Esophagus squamous epithelium (tissue), 4 donors: ENCODE measurements at regions not wholly inside any gene's neighbourhood (a gene's known extent, or its start where the extent isn't known, plus 50 kb on each side); places are given as distances from the start of the nearest gene placed in this dataset.

ENCODE experiments used
- POLR2A ChIP-seq, 4 donors: fragments of 450-650 bp; IDR thresholded peaks; one replicate each; pipeline ENCODE4 v1.6.1; 2017; ENCODE audit warnings: antibody characterized with exemption in 4 of 4, mild to moderate bottlenecking in 4 of 4, moderate library complexity in 3 of 4
- TF ChIP-seq, protein P1 (sequence below), 6 experiments: fragments of 450-650 bp in 4 of 6; fragments of 200-600 bp in 2 of 6; sonication (generic) in 2 of 6; IDR thresholded peaks; one replicate each; pipeline ENCODE4 v1.5.1; 2016 to 2019; ENCODE audit warnings: antibody characterized with exemption in 6 of 6, mild to moderate bottlenecking in 4 of 6, moderate library complexity in 4 of 6

DNA sequence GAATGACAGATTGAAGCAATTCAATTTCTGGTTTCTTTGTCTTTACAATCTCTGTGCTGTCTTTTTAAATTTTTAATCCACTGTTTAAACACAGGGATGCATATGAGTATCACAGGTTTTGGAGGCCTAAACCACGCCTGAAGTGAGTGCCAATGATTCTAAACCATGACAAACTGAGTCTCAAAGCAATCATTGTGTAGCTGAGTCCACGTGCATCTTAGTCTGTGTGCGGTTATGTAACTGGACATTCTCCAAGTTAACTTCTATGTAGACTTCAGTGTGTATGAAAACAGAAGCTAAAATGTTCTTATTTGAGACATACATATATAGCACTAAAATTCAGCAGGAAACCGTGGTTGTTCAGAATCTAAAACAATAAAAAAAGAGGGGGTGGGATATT is 79.3 kb upstream of the ST8SIA6 start:
- TF ChIP-seq, protein P1, sequence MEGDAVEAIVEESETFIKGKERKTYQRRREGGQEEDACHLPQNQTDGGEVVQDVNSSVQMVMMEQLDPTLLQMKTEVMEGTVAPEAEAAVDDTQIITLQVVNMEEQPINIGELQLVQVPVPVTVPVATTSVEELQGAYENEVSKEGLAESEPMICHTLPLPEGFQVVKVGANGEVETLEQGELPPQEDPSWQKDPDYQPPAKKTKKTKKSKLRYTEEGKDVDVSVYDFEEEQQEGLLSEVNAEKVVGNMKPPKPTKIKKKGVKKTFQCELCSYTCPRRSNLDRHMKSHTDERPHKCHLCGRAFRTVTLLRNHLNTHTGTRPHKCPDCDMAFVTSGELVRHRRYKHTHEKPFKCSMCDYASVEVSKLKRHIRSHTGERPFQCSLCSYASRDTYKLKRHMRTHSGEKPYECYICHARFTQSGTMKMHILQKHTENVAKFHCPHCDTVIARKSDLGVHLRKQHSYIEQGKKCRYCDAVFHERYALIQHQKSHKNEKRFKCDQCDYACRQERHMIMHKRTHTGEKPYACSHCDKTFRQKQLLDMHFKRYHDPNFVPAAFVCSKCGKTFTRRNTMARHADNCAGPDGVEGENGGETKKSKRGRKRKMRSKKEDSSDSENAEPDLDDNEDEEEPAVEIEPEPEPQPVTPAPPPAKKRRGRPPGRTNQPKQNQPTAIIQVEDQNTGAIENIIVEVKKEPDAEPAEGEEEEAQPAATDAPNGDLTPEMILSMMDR (IDR thresholded peaks at IDR 0.05) = no peak
- no peak for TF ChIP-seq POLR2A (IDR thresholded peaks at IDR 0.05)
